Ishikawa (cell line): ENCODE measurements at regions not wholly inside any gene's neighbourhood (a gene's known extent, or its start where the extent isn't known, plus 50 kb on each side); places are given as distances from the start of the nearest gene placed in this dataset.

Experiments used
- CREB1 ChIP-seq: IDR thresholded peaks from 2 replicates; pipeline ENCODE4 v1.6.1; 2012; ENCODE audit warnings: low read depth
- EGR1 ChIP-seq: IDR thresholded peaks from 2 replicates; pipeline ENCODE4 v1.6.1; 2012
- EP300 ChIP-seq: IDR thresholded peaks from 2 replicates; pipeline ENCODE4 v1.6.1; 2012; ENCODE audit warnings: borderline replicate concordance
- MAX ChIP-seq: IDR thresholded peaks from 2 replicates; pipeline ENCODE4 v1.6.1; 2012
- TAF1 ChIP-seq: IDR thresholded peaks from 2 replicates; pipeline ENCODE4 v1.6.1; 2012; ENCODE audit warnings: low read depth, mild to moderate bottlenecking
- TEAD4 ChIP-seq: IDR thresholded peaks from 2 replicates; pipeline ENCODE4 v1.6.1; 2012
- YY1 ChIP-seq: IDR thresholded peaks from 2 replicates; pipeline ENCODE4 v1.6.1; 2012; ENCODE audit warnings: low read depth
- ZBTB7A ChIP-seq: IDR thresholded peaks from 2 replicates; pipeline ENCODE4 v1.6.1; 2012; ENCODE audit warnings: low read depth

DNA sequence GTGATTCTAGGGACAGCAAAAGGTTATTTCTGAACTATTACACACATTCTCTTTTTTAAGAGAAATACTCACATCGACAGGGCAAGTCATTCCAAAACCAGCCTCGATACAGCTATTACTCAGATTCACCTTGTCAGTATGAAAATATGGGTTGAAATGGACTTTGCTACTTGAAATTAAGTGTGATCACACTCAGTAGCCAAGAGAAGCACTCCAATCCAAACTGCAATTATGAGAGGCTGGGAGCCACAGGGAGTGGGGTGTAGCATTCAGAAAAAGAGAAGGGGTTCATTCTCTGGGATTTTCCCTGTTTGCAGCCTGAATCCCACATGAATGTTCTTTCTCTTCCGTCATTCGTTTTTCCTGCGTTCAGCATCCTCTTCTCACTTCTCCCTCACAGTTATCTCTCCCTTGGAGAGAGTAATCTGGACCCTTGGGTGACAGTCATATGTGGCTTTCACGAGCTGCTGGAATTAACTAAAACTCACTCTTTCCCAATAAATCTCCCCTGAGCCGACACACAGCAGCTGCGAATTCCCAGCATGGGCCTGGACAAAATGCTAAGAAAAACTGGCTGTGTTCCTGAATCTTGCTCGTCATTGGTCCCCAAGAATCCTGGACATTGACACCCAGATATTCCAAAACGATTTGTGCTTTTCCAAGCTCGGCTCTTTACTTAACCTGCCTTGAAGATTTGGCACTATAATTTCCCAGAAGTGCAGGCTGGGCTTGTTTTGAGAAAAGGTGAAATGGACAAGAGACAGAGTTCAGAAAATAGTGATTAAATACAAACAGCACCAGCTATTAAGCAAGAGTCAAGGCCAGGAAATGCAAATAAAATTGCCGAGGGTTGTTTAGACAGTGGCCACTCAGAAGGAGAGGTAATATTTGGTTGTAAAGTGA is 199.5 kb upstream of the PLEKHG7 start:
- no peak for TF ChIP-seq EP300
- TF ChIP-seq ZBTB7A: no peak
- no peak for TF ChIP-seq CREB1
- no peak for TF ChIP-seq EGR1
- no peak for TF ChIP-seq MAX
- TF ChIP-seq YY1: no peak
- no peak for TF ChIP-seq TEAD4
- TF ChIP-seq TAF1: no peak
